ENCODE measurements at regions not wholly inside any gene's neighbourhood (a gene's known extent, or its start where the extent isn't known, plus 50 kb on each side); places are given as distances from the start of the nearest gene placed in this dataset.
"Not testable (repeated sequence)": the region's sequence is repeated elsewhere in the genome, so short reads cannot be mapped to it uniquely, and the experiment has no call there.

DNA sequence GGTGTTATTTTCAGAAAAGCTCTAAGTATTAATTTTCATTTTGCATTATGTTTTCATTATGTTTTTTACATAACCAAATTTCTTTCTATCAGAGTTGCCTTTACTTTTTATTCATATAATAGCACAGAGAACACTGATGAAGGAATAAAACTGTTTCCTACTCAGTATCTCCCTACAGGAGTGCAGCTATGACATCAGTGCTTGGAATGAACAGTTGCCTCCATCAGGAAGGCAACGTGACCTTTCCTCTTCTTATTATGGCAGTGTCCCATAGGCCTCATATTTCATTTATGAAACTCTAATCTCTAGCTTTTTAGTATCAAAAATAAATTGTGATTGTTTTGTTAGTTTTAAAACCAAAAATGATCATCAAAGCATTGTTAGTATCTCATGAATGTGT is 712.8 kb downstream of the CD109 start:
- TF ChIP-seq, protein P1, sequence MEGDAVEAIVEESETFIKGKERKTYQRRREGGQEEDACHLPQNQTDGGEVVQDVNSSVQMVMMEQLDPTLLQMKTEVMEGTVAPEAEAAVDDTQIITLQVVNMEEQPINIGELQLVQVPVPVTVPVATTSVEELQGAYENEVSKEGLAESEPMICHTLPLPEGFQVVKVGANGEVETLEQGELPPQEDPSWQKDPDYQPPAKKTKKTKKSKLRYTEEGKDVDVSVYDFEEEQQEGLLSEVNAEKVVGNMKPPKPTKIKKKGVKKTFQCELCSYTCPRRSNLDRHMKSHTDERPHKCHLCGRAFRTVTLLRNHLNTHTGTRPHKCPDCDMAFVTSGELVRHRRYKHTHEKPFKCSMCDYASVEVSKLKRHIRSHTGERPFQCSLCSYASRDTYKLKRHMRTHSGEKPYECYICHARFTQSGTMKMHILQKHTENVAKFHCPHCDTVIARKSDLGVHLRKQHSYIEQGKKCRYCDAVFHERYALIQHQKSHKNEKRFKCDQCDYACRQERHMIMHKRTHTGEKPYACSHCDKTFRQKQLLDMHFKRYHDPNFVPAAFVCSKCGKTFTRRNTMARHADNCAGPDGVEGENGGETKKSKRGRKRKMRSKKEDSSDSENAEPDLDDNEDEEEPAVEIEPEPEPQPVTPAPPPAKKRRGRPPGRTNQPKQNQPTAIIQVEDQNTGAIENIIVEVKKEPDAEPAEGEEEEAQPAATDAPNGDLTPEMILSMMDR (IDR thresholded peaks at IDR 0.05; ENCODE audit: control extremely low read depth, extremely low read depth, low read depth, missing control alignments): no peak
- DNase-seq (ENCODE audit: extremely low spot score): no peak
- POLR2A ChIA-PET: no interaction called here
- CTCF ChIA-PET: interaction anchor here (1.0 to 8.9 kb wide), 9 partner anchors 11 to 807 kb away, joined by 3 to 85 read pairs (median 5); partner anchors contain the start of gene COL12A1

DNA sequence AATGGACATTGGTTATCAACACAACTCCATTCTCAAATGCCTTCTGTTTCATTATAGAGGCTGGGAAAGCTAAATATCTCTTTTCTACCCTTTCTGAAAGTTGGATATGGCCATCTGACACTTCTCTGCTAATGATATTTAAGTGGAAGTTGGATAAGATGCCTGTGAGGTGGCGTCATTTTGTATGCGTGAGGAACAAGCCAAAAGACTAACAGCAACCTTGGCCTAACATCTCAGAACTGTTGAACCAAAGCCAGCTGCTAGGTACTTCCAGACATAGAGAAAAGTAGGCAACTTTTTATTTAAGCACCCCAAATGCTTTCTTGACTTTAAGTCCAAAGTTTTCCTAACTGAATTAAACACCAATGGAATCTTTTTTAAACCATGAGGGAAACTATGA is 708.4 kb downstream of the CD109 start:
- POLR2A ChIA-PET: no interaction called here
- CTCF ChIA-PET: no interaction called here
- DNase-seq (ENCODE audit: extremely low spot score): no peak
- TF ChIP-seq, protein P1 (IDR thresholded peaks at IDR 0.05; ENCODE audit: control extremely low read depth, extremely low read depth, low read depth, missing control alignments): no peak

DNA sequence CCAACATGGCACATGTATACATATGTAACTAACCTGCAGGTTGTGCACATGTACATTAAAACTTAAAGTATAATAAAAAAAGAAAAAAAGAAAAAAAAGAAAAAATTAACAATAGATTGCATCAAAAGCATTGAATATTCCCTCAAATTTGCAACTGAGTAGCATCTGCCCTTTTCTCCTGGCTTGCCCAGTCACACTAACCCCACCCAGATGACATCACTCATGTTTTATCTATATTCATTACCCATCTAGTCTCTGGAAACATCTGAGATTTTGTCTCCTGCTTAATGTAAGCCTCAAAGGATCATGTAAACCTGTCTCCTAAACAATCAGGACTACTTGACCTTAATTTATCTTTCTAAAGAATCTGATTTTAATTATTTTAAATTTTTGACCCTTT is 706.8 kb downstream of the CD109 start:
- ChIA-PET POLR2A (no interaction called here), CTCF (no interaction called here)
- DNase-seq (ENCODE audit: extremely low spot score): no peak
- TF ChIP-seq, protein P1 (IDR thresholded peaks at IDR 0.05; ENCODE audit: control extremely low read depth, extremely low read depth, low read depth, missing control alignments): no peak

DNA sequence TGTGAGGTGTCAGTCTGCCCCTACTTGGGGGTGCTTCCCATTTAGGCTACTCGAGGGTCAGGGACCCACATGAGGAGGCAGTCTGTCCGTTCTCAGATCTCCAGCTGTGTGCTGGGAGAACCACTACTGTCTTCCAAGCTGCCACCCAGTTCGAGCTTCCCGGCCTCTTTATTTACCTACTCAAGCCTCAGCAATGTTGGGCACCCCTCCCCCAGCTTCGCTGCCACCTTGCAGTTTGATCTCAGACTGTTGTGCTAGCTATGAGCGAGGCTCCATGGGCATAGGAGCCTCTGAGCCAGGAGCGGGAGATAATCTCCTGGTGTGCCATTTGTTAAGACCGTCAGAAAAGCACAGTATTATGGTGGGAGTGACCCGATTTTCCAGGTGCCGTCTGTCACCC is 682.4 kb downstream of the CD109 start:
- DNase-seq (ENCODE audit: extremely low spot score); CTCF ChIA-PET; POLR2A ChIA-PET: not testable (repeated sequence)

DNA sequence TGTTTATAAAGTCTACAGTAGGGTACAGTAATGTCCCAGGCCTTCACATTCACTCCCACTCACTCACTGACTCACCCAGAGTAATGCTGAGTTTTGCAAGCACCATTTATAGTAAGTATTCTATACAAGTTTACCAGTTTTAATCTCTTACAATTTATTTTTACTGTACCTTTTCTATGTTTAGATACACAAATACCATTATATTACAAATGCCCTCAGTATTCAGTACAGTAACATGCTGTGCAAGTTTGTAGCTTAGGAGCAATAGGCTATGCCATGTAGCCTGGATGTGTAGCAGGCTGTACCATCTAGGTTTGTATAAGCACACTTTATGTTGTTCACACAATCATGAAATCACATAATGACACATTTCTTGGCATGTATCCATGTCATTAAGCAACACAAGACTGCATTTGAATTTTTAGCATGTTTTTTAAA is 673.6 kb downstream of the CD109 start:
- CTCF ChIA-PET: no interaction called here

DNA sequence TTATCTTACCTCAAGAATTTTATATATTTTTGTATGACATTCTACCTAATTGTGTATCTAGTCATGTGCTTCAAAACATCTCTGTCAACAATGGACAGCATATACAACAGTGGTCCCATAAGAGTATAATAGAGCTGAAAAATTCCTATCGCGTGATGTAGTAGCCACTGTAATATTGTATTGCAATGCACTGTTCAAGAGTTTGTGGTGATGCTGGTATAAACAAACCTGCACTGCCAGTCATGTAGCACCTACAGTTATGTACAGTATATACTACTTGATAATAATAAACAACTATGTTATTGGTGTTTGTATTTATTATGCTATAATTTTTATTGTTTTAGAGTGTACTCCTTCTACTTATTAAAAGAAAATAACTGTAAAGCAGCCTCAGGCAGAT is 672.7 kb downstream of the CD109 start:
- ChIA-PET POLR2A (no interaction called here), CTCF (interaction anchor here (1.1 kb wide), 1 partner anchor 14 kb away, joined by 3 read pairs; no protein-coding TSS in a partner anchor)
- DNase-seq (ENCODE audit: extremely low spot score): no peak
- TF ChIP-seq, protein P1 (IDR thresholded peaks at IDR 0.05; ENCODE audit: control extremely low read depth, extremely low read depth, low read depth, missing control alignments): no peak

More for the DNA sequence above, 673.6 kb downstream of the CD109 start:
- POLR2A ChIA-PET: no interaction called here
- TF ChIP-seq, protein P1 (IDR thresholded peaks at IDR 0.05; ENCODE audit: control extremely low read depth, extremely low read depth, low read depth, missing control alignments): no peak
- no peak for DNase-seq (ENCODE audit: extremely low spot score)

DNA sequence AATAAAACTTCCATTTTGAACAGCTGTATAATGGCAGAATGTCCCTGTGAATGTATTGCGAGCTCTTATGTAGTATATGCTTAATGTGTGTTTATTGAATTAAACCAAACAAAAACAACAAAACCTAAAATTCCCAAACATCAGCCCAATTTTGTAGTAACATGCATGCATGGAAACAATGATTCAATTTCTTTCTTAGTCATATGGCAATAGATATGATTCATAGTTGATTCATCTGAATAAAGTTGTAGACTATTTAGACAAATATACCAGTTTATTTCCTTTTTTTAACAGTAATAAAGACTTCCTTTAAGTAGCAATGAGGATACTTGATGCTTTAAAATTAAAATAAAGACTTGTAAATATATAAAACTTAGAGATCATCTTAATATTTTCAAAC is 670.6 kb downstream of the CD109 start:
- ChIA-PET CTCF (no interaction called here), POLR2A (no interaction called here)
- TF ChIP-seq, protein P1 (IDR thresholded peaks at IDR 0.05; ENCODE audit: control extremely low read depth, extremely low read depth, low read depth, missing control alignments): no peak
- no peak for DNase-seq (ENCODE audit: extremely low spot score)

Data from GM10248 (cell line).